GM12874 (cell line): ENCODE measurements at regions not wholly inside any gene's neighbourhood (a gene's known extent, or its start where the extent isn't known, plus 50 kb on each side); places are given as distances from the start of the nearest gene placed in this dataset.

Experiments used
- TF ChIP-seq, protein P1 (sequence below): IDR thresholded peaks from 2 replicates; pipeline ENCODE4 v1.5.1; 2011; ENCODE audit warnings: low read depth, mild to moderate bottlenecking, control low read depth, low read length, moderate library complexity; ENCODE audit not compliant: insufficient read depth

DNA sequence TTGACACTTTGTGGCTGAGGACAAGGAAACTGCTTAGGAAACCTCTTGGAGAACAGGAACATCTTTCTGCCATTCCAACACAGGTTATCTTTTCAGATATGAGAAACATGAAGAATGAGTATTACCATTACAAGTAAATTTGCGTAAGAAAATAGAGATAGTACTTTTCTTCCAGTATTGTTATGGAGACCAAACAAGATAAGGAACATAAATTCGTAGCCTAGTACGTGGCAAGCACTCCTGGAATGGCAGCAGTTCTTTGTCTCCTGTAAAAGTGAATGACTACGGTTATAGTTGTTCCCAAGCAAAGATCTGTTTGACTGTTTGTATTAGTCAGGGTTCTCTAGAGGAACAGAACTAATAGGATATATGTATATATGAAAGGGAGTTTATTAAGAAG lies 843.1 kb downstream of the STIM2 start:
- TF ChIP-seq, protein P1, sequence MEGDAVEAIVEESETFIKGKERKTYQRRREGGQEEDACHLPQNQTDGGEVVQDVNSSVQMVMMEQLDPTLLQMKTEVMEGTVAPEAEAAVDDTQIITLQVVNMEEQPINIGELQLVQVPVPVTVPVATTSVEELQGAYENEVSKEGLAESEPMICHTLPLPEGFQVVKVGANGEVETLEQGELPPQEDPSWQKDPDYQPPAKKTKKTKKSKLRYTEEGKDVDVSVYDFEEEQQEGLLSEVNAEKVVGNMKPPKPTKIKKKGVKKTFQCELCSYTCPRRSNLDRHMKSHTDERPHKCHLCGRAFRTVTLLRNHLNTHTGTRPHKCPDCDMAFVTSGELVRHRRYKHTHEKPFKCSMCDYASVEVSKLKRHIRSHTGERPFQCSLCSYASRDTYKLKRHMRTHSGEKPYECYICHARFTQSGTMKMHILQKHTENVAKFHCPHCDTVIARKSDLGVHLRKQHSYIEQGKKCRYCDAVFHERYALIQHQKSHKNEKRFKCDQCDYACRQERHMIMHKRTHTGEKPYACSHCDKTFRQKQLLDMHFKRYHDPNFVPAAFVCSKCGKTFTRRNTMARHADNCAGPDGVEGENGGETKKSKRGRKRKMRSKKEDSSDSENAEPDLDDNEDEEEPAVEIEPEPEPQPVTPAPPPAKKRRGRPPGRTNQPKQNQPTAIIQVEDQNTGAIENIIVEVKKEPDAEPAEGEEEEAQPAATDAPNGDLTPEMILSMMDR = no peak

DNA sequence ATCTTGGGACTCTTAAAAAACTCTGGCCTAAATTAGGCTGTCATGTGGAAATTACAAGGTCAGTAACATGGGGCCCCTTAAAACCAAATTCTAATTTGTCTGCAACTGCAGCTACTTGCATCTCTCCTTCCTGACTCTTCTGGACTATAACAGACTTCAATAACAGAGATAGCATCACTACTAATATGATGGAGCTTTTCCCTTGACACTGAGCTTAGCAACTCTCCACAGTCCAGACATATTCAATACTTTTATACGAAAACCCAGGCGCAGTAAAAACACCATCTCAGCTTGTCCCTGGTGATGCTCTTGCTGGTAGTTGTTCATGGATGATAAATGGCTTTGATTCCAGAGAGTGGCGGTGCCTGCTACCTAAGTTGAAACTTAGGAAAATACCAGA lies 850.4 kb downstream of the STIM2 start:
- TF ChIP-seq, protein P1 = no peak

DNA sequence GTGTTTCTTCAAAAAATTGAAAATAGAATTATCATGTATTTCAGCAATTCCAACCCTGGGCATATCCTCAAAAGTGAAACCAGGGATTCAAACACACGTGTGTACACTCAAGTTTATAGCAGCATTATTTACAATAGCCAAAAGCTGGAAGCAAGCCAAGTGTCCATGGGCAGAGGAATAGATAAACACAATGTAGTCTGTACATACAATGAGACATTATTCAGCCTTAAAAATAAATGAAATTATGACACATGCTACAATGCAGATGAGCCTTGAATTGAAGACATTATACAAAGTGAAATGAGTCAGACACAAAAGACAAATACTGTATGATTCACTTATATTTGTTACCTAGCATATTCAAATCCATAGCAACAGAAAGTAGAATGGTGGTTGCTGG lies 853.4 kb downstream of the STIM2 start:
- TF ChIP-seq, protein P1 = no peak

DNA sequence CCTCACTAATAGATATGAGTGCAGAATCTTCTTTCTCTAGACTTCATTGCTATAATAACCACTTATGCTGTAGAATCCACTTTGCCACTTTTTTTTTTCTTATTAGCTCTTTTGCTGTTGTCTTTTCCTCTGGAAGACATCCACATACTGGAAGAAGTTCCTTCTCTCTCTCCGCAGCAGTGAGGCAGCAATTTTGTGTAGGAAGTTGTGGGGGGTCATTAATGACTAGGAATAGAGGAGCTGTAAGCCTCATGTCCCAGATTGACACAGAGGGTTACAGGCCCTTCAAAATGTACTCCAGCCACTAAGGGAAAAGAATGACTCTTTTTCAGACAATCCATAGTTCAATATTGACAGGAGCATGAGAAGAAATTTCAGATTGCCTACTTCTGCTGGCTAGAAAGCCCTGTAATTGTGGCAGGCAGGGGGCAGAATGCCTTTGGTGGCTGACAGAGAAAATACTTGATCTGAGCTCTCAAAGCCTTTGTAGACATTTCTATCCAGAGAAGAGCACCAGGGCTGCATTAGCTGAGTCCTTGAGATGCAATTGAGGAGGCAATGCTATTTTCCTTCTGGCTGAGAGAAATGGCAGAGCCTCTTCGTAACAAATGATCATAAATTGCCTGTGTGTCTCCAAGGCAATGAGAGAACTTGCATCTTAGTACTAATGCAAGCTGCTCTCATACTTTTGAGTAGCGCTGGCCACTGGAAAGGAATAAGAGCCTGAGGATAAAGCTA lies 856.2 kb downstream of the STIM2 start:
- TF ChIP-seq, protein P1 = no peak

DNA sequence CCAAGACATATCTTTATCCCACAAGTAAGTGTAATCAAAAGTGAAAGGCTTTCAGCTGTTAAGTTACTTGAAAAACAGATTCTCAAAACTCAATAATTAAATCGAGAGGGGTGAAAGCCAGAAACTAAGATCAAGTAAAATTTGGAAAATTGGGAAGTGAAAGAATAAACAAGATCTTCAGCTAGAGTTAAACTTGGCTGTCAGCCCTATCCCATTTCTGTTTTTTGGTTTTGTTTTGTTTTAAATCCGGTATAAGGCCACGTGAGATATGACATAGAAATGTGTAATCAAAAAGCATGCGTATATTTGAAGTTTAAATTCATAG lies 856.8 kb downstream of the STIM2 start:
- TF ChIP-seq, protein P1 = no peak

DNA sequence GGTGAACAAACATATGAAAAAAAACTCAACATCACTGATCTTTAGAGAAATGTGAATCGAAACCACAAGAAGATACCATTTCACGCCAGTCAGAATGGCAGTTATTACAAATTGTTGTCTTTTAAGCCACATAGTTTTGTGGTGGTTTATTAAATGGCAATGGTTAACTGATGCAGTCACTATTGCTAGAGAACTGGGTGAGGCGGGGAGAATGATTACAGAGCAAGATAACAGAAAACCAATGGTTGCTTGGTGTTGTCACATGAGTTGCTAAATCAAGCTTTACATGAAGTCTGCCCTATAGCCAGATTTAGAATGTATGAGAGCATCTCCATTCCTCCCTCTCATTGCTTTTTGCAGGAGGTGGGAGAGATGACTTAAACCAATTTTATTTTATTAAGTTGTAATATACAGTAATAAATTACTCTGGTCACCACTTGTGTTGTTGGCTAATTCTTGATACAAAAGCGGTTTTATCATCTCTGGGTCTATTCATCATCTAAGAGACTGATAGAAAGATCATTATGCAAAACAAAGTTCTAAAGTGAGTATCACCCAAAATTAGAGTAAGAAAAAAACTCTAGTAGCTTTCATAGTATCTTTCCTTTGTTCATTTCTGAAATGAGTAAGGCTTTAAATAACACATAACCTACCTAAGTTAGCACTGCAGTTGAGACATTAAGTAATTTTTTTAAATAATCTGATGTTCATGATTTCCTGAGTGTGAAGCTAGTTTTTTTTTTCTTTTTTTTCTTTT lies 859.5 kb downstream of the STIM2 start:
- TF ChIP-seq, protein P1 = no peak

DNA sequence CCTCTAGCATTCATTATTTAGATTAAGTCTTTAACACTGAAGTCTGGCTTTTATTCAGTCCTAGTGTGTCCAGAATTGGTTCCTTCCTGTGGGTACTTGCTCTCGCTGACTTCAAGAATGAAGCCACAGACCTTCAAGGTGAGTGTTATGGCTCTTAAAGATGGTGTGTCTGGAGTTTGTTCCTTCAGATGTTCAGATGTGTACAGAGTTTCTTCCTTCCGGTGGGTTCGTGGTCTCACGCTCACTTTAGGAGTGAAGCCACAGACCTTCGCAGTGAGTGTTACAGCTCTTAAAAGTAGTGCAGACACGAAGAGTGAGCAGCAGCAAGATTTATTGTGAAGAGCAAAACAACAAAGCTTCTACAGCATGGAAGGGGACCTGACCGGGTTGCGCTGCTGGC lies 860.6 kb downstream of the STIM2 start:
- TF ChIP-seq, protein P1 = no peak
